Osteoblast (primary cell): ENCODE measurements at regions not wholly inside any gene's neighbourhood (a gene's known extent, or its start where the extent isn't known, plus 50 kb on each side); places are given as distances from the start of the nearest gene placed in this dataset.

Source experiments
- DNase-seq: peaks from one replicate; pipeline ENCODE4 v3.0.0; 2011; ENCODE audit warnings: low spot score, mixed read lengths; ENCODE audit not compliant: insufficient read length; ENCODE audit errors: missing footprints
- H2AFZ ChIP-seq: 2 replicates; pipeline ENCODE4 v1.6.0; 2011; ENCODE audit warnings: mild to moderate bottlenecking, low read length
- H3K27ac ChIP-seq: 2 replicates; pipeline ENCODE4 v1.5.1; 2011; ENCODE audit warnings: mild to moderate bottlenecking, low read depth, low read length, moderate library complexity
- H3K27me3 ChIP-seq: 2 replicates; pipeline ENCODE4 v1.6.0; 2012; ENCODE audit warnings: mild to moderate bottlenecking, control low read depth, inconsistent platforms, low read length, moderate library complexity; ENCODE audit not compliant: insufficient read depth
- H3K36me3 ChIP-seq: 2 replicates; pipeline ENCODE4 v1.5.1; 2011; ENCODE audit warnings: mild to moderate bottlenecking, low read length, control low read depth, moderate library complexity; ENCODE audit not compliant: insufficient read depth
- H3K4me1 ChIP-seq: 2 replicates; pipeline ENCODE4 v1.5.1; 2011; ENCODE audit warnings: mild to moderate bottlenecking, low read length, control low read depth, moderate library complexity; ENCODE audit not compliant: insufficient read depth
- H3K4me2 ChIP-seq: 2 replicates; pipeline ENCODE4 v1.6.0; 2011; ENCODE audit warnings: mild to moderate bottlenecking, low read length; ENCODE audit not compliant: insufficient read depth
- H3K4me3 ChIP-seq: fragments of 200-600 bp; sonication (generic); 3 replicates; pipeline ENCODE4 v1.5.1; 2012; ENCODE audit warnings: mild to moderate bottlenecking, low read length, inconsistent platforms; ENCODE audit not compliant: insufficient read depth
- H3K79me2 ChIP-seq: 2 replicates; pipeline ENCODE4 v1.6.0; 2012; ENCODE audit warnings: mild to moderate bottlenecking, low read length, control low read depth, inconsistent platforms; ENCODE audit not compliant: insufficient read depth
- H3K9me3 ChIP-seq: 2 replicates; pipeline ENCODE4 v1.5.1; 2011; ENCODE audit warnings: low read depth, low read length, control low read depth
- H4K20me1 ChIP-seq: 2 replicates; pipeline ENCODE4 v1.6.0; 2012; ENCODE audit warnings: mild to moderate bottlenecking, low read length, control low read depth; ENCODE audit not compliant: insufficient read depth
- CTCF ChIP-seq: IDR thresholded peaks from 2 replicates; pipeline ENCODE4 v1.5.1; 2011; ENCODE audit warnings: mild to moderate bottlenecking, low read depth, low read length, moderate library complexity; ENCODE audit errors: extremely low read depth

- Histone ChIP-seq H3K79me2 (no peaks in the 10 kb centered on the region), H3K9me3 (no peaks in the 10 kb centered on the region), H3K4me1 (no peaks in the 10 kb centered on the region), H3K27me3 (no peaks in the 10 kb centered on the region), H3K36me3 (no peaks in the 10 kb centered on the region), H4K20me1 (no peaks in the 10 kb centered on the region), H3K27ac (no peak overlapping the region), H3K4me3 (no peak overlapping the region), H2AFZ (no peak overlapping the region), H3K4me2 (no peak overlapping the region)
- no peak for DNase-seq
- TF ChIP-seq CTCF, result no peak
Measured at GRCh38 chr14:42633504-42634095, 1026.9 kb downstream of the LRFN5 start.

GRCh38 chr14:42629553-42629952, 1022.9 kb downstream of the LRFN5 start:
- no peaks in the 10 kb centered on the region for H3K9me3 ChIP-seq
- no peak for DNase-seq
- no peak overlapping the region for H3K4me2 ChIP-seq
- H4K20me1 ChIP-seq, result no peaks in the 10 kb centered on the region
- no peaks in the 10 kb centered on the region for H3K36me3 ChIP-seq
- H3K4me3 ChIP-seq, result no peak overlapping the region
- no peaks in the 10 kb centered on the region for H3K4me1 ChIP-seq
- no peak overlapping the region for H2AFZ ChIP-seq
- H3K79me2 ChIP-seq, result no peaks in the 10 kb centered on the region
- H3K27ac ChIP-seq, result no peak overlapping the region
- no peak for TF ChIP-seq CTCF
- no peaks in the 10 kb centered on the region for H3K27me3 ChIP-seq

GRCh38 chr14:42628602-42629001, 1021.9 kb downstream of the LRFN5 start:
- Histone ChIP-seq H3K27ac (no peak overlapping the region), H4K20me1 (no peaks in the 10 kb centered on the region), H3K4me3 (no peak overlapping the region), H3K4me1 (no peaks in the 10 kb centered on the region), H3K36me3 (no peaks in the 10 kb centered on the region), H3K27me3 (no peaks in the 10 kb centered on the region), H2AFZ (no peak overlapping the region), H3K9me3 (no peaks in the 10 kb centered on the region), H3K4me2 (no peak overlapping the region), H3K79me2 (no peaks in the 10 kb centered on the region)
- no peak for TF ChIP-seq CTCF
- no peak for DNase-seq

GRCh38 chr14:42626986-42627385, 1020.3 kb downstream of the LRFN5 start:
- no peak overlapping the region for H3K27ac ChIP-seq
- H3K27me3 ChIP-seq, result no peaks in the 10 kb centered on the region
- H2AFZ ChIP-seq, result no peak overlapping the region
- no peak for DNase-seq
- no peaks in the 10 kb centered on the region for H3K9me3 ChIP-seq
- H3K4me2 ChIP-seq, result no peak overlapping the region
- no peak for TF ChIP-seq CTCF
- no peaks in the 10 kb centered on the region for H3K4me1 ChIP-seq
- H3K79me2 ChIP-seq, result no peaks in the 10 kb centered on the region
- H3K36me3 ChIP-seq, result no peaks in the 10 kb centered on the region
- no peak overlapping the region for H3K4me3 ChIP-seq
- H4K20me1 ChIP-seq, result no peaks in the 10 kb centered on the region
